Panc1 (cell line): ENCODE measurements at regions not wholly inside any gene's neighbourhood (a gene's known extent, or its start where the extent isn't known, plus 50 kb on each side); places are given as distances from the start of the nearest gene placed in this dataset.

ENCODE experiments used
- ATAC-seq: fragments of 200-7000 bp; cut with Tn5 transposase; 2 replicates; pipeline ENCODE4 v1.9.1; 2020; ENCODE audit warnings: mild to moderate bottlenecking, moderate library complexity
- BruUV-seq: library from RNA; stranded (reverse); fragments of 400-500 nt; replicated peaks from 2 replicates; lab custom pipeline; 2021; lab: Mats Ljungman, UMichigan
- CTCF ChIA-PET: fragments of 300-600 bp; sonication (Branson Sonifier 250); formaldehyde crosslinking; loops from one replicate; lab custom pipeline; 2022; ENCODE audit warnings: antibody characterized with exemption; lab: Charles Lee
- POLR2A ChIA-PET: fragments of 300-600 bp; sonication (Branson Sonifier 250); formaldehyde crosslinking; loops from one replicate; lab custom pipeline; 2022; ENCODE audit warnings: antibody characterized with exemption; lab: Charles Lee
- DNase-seq: peaks from one replicate; pipeline ENCODE4 v3.0.0-alpha.2; 2010; ENCODE audit warnings: low read depth, low spot score
- H3K27ac ChIP-seq: 2 replicates; pipeline ENCODE4 v1.5.1; 2011; ENCODE audit warnings: mild to moderate bottlenecking, low read length, inconsistent platforms
- H3K27me3 ChIP-seq: fragments of 200-500 bp; sonication (Bioruptor generic); 2 replicates; pipeline ENCODE4 v1.6.0; 2014; ENCODE audit warnings: low read length, inconsistent platforms; ENCODE audit not compliant: control insufficient read depth, insufficient read depth
- H3K36me3 ChIP-seq: fragments of 200-500 bp; sonication (Bioruptor generic); 2 replicates; pipeline ENCODE4 v1.5.1; 2014; ENCODE audit warnings: inconsistent platforms, mild to moderate bottlenecking, low read length, moderate library complexity; ENCODE audit not compliant: control insufficient read depth, insufficient read depth
- H3K4me1 ChIP-seq: 2 replicates; pipeline ENCODE4 v1.5.1; 2011; ENCODE audit warnings: inconsistent platforms, mild to moderate bottlenecking, low read length, moderate library complexity; ENCODE audit not compliant: control insufficient read depth, insufficient read depth
- H3K4me3 ChIP-seq, 2 experiments: 2 replicates each; pipeline ENCODE4 v1.5.1; 2011 to 2012; ENCODE audit warnings: low read depth in 2 of 2, low read length in 2 of 2, mild to moderate bottlenecking in 2 of 2, inconsistent platforms in 1 of 2, moderate library complexity in 1 of 2
- H3K9me3 ChIP-seq: fragments of 200-500 bp; sonication (Bioruptor generic); 2 replicates; pipeline ENCODE4 v1.5.1; 2014; ENCODE audit warnings: low read depth, mild to moderate bottlenecking, inconsistent platforms, low read length, moderate library complexity; ENCODE audit not compliant: control insufficient read depth, insufficient read depth
- CTCF ChIP-seq: fragments of 450-650 bp; IDR thresholded peaks from 2 replicates; pipeline ENCODE4 v1.5.1; 2017; ENCODE audit warnings: mild to moderate bottlenecking
- POLR2AphosphoS5 ChIP-seq: IDR thresholded peaks from 2 replicates; pipeline ENCODE4 v1.6.1; 2012; ENCODE audit warnings: mild to moderate bottlenecking, low read depth, low read length, moderate library complexity
- REST ChIP-seq, 2 experiments: IDR thresholded peaks; 2 replicates each; pipeline ENCODE4 v1.6.1; 2011 to 2012; ENCODE audit warnings: low read depth in 2 of 2, control low read depth in 1 of 2, low read length in 1 of 2, mild to moderate bottlenecking in 1 of 2, moderate library complexity in 1 of 2; ENCODE audit not compliant: insufficient read depth in 1 of 2
- SIN3A ChIP-seq: IDR thresholded peaks from 2 replicates; pipeline ENCODE4 v1.6.1; 2012; ENCODE audit warnings: low read depth, mild to moderate bottlenecking, low read length, moderate library complexity, borderline replicate concordance; ENCODE audit not compliant: insufficient read depth
- TCF7L2 ChIP-seq: IDR thresholded peaks from 2 replicates; pipeline ENCODE4 v1.6.1; 2011; ENCODE audit warnings: mild to moderate bottlenecking, low read depth, low read length, inconsistent platforms
- in situ Hi-C: cut with HindIII; loops from 2 replicates; pipeline ENCODE4 v1.10.0; 2016; ENCODE audit warnings: low sequenced_read_pairs, low pct_unique_long_range_greater_than_20kb
- intact Hi-C: fragments of 100-400 bp; cut with micrococcal nuclease; formaldehyde crosslinking; loops from one replicate; pipeline ENCODE4 v1.10.0; 2022; ENCODE audit not compliant: unreplicated experiment

- DNase-seq (no peak), ATAC-seq (no peak)
- H3K4me3 ChIP-seq: peak overlapping the region in 1 of 2 experiments; percentile 32; a peak in 2 of 4 replicates
- H3K27ac ChIP-seq: peak overlapping the region; percentile 100
- H3K9me3 ChIP-seq: no peaks in the 10 kb centered on the region
- in situ Hi-C loops (no loop called here), intact Hi-C loops (no loop called here)
- BruUV-seq: no TSS peak
- POLR2A ChIA-PET: no interaction called here
- H3K4me1 ChIP-seq: peaks cover 29% of the 10 kb centered on the region
- no peaks in the 10 kb centered on the region for H3K27me3 ChIP-seq
- H3K36me3 ChIP-seq: no peaks in the 10 kb centered on the region; the same call in 1 of the 2 replicates
- no peak for TF ChIP-seq REST (IDR thresholded peaks at IDR 0.05; ENCODE audit: insufficient read depth in 1 of 2, low read depth in 2 of 2, low read length in 1 of 2)
- no peak for TF ChIP-seq SIN3A
- TF ChIP-seq CTCF: no peak
- no peak for TF ChIP-seq POLR2AphosphoS5
- no peak for TF ChIP-seq TCF7L2
- CTCF ChIA-PET: no interaction called here
These were observed 52.5 kb upstream of the BOLA1 start for GRCh38 chr1:149846593-149847466.

GRCh38 chr1:149848340-149849110 is 50.8 kb upstream of the BOLA1 start:
- peaks cover 29% of the 10 kb centered on the region for H3K4me1 ChIP-seq
- peak overlapping the region; percentile 100 for H3K27ac ChIP-seq
- peak overlapping the region; percentile 87 to 96 for H3K4me3 ChIP-seq
- no peak for TF ChIP-seq TCF7L2
- BruUV-seq: no TSS peak
- H3K36me3 ChIP-seq: no peaks in the 10 kb centered on the region; the same call in 1 of the 2 replicates
- ChIA-PET POLR2A (no interaction called here), CTCF (no interaction called here)
- in situ Hi-C loops (no loop called here), intact Hi-C loops (no loop called here)
- no peak for DNase-seq
- no peak for ATAC-seq
- no peaks in the 10 kb centered on the region for H3K27me3 ChIP-seq
- H3K9me3 ChIP-seq: no peaks in the 10 kb centered on the region
